ENCODE measurements at regions not wholly inside any gene's neighbourhood (a gene's known extent, or its start where the extent isn't known, plus 50 kb on each side); places are given as distances from the start of the nearest gene placed in this dataset.

DNA sequence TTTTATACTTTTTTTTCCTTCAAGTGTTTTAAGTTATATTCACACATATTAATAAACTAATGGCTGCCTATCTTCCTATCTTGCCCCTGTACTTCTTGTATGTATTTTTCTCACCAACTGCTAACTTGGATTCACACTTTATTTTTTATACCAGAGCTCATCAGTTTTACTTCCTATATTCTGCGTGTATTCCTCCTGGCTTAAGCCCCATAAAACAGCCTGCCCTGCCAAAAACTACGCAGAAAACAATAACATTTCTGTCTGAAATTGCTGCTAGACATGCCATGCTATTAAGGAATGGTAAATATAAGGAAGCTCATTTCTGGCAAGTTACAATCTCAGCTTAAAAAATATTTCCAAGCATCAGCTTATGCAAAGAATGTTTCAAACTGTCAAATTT is 172.3 kb downstream of the UBE2E3 start:
- TF ChIP-seq, protein P1, sequence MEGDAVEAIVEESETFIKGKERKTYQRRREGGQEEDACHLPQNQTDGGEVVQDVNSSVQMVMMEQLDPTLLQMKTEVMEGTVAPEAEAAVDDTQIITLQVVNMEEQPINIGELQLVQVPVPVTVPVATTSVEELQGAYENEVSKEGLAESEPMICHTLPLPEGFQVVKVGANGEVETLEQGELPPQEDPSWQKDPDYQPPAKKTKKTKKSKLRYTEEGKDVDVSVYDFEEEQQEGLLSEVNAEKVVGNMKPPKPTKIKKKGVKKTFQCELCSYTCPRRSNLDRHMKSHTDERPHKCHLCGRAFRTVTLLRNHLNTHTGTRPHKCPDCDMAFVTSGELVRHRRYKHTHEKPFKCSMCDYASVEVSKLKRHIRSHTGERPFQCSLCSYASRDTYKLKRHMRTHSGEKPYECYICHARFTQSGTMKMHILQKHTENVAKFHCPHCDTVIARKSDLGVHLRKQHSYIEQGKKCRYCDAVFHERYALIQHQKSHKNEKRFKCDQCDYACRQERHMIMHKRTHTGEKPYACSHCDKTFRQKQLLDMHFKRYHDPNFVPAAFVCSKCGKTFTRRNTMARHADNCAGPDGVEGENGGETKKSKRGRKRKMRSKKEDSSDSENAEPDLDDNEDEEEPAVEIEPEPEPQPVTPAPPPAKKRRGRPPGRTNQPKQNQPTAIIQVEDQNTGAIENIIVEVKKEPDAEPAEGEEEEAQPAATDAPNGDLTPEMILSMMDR (IDR thresholded peaks at IDR 0.05), result no peak
- no peak for TF ChIP-seq POLR2A (IDR thresholded peaks at IDR 0.05)
